OCI-LY7 (cell line): ENCODE measurements at regions not wholly inside any gene's neighbourhood (a gene's known extent, or its start where the extent isn't known, plus 50 kb on each side); places are given as distances from the start of the nearest gene placed in this dataset.

Source experiments
- BruUV-seq: library from RNA; stranded (reverse); fragments of 400-500 nt; replicated peaks from 2 replicates; lab custom pipeline; 2021; lab: Mats Ljungman, UMichigan
- CTCF ChIA-PET: fragments of 300-600 bp; sonication (Branson Sonifier 250); formaldehyde crosslinking; loops from one replicate; lab custom pipeline; 2022; ENCODE audit warnings: antibody characterized with exemption; ENCODE audit not compliant: unreplicated experiment; lab: Charles Lee
- POLR2A ChIA-PET: fragments of 300-600 bp; sonication (Branson Sonifier 250); formaldehyde crosslinking; loops from one replicate; lab custom pipeline; 2022; ENCODE audit warnings: antibody characterized with exemption; lab: Charles Lee
- DNase-seq: peaks from one replicate; pipeline ENCODE4 v3.0.0-alpha.2; 2015; ENCODE audit warnings: low spot score
- H2AFZ ChIP-seq: fragments of 200-600 bp; sonication (generic), shearing (Covaris generic); 2 replicates; pipeline ENCODE4 v1.6.1; 2014; ENCODE audit warnings: mild to moderate bottlenecking, antibody characterized with exemption, low read length, moderate library complexity
- H3K27ac ChIP-seq: fragments of 200-600 bp; sonication (generic); 2 replicates; pipeline ENCODE4 v1.5.1; 2014; ENCODE audit warnings: mixed run types, low read depth, mild to moderate bottlenecking, moderate library complexity, low read length, inconsistent platforms; ENCODE audit not compliant: poor library complexity, severe bottlenecking
- H3K36me3 ChIP-seq: fragments of 200-600 bp; sonication (generic); 2 replicates; pipeline ENCODE4 v1.6.1; 2014; ENCODE audit warnings: mild to moderate bottlenecking, antibody characterized with exemption, low read length, moderate library complexity, mixed read lengths; ENCODE audit not compliant: insufficient read depth
- H3K4me1 ChIP-seq: fragments of 200-600 bp; sonication (generic); 2 replicates; pipeline ENCODE4 v1.5.1; 2014; ENCODE audit warnings: mild to moderate bottlenecking, low read length; ENCODE audit not compliant: insufficient read depth, poor library complexity, severe bottlenecking
- H3K4me2 ChIP-seq: fragments of 200-600 bp; sonication (generic); 2 replicates; pipeline ENCODE4 v1.6.1; 2014; ENCODE audit warnings: mild to moderate bottlenecking, low read length
- H3K4me3 ChIP-seq: fragments of 200-600 bp; sonication (generic); 2 replicates; pipeline ENCODE4 v1.5.1; 2014; ENCODE audit warnings: mild to moderate bottlenecking, low read depth, low read length; ENCODE audit not compliant: poor library complexity, severe bottlenecking
- H3K79me2 ChIP-seq: fragments of 200-600 bp; sonication (generic); 2 replicates; pipeline ENCODE4 v1.6.1; 2016; ENCODE audit warnings: low read depth, mild to moderate bottlenecking, low read length, moderate library complexity, mixed read lengths; ENCODE audit not compliant: insufficient read depth
- H3K9me2 ChIP-seq: fragments of 200-600 bp; sonication (generic); 2 replicates; pipeline ENCODE4 v1.6.1; 2016; ENCODE audit warnings: mild to moderate bottlenecking, low read length, mixed read lengths; ENCODE audit not compliant: insufficient read depth
- H3K9me3 ChIP-seq: fragments of 200-600 bp; sonication (generic); 2 replicates; pipeline ENCODE4 v1.6.1; 2014; ENCODE audit warnings: mild to moderate bottlenecking, mixed run types, low read length, mixed read lengths
- H4K20me1 ChIP-seq: fragments of 200-600 bp; sonication (generic); 2 replicates; pipeline ENCODE4 v1.6.1; 2014; ENCODE audit warnings: mild to moderate bottlenecking, antibody characterized with exemption, low read length, moderate library complexity, mixed read lengths; ENCODE audit not compliant: insufficient read depth
- EZH2phosphoT487 ChIP-seq: fragments of 200-600 bp; sonication (generic); IDR thresholded peaks from 2 replicates; pipeline ENCODE4 v1.6.1; 2018; ENCODE audit warnings: low read depth, borderline replicate concordance, mild to moderate bottlenecking, mixed run types, antibody characterized with exemption, low read length, moderate library complexity, mixed read lengths
- intact Hi-C: fragments of 100-400 bp; cut with micrococcal nuclease; formaldehyde crosslinking; loops from one replicate; pipeline ENCODE4 v1.10.0; 2022; ENCODE audit not compliant: unreplicated experiment
- TF ChIP-seq, protein P1 (sequence below): fragments of 200-600 bp; sonication (generic); conservative IDR thresholded peaks from 2 replicates; pipeline ENCODE4 v1.5.1; 2014; ENCODE audit warnings: mild to moderate bottlenecking, antibody characterized with exemption, low read length, moderate library complexity, mixed read lengths

GRCh38 chrX:39661116-39661907, 436.4 kb downstream of the BCOR start:
- H3K79me2 ChIP-seq, result no peaks in the 10 kb centered on the region
- no TSS peak for BruUV-seq
- H3K9me2 ChIP-seq, result no peaks in the 10 kb centered on the region
- H4K20me1 ChIP-seq, result no peaks in the 10 kb centered on the region
- no peaks in the 10 kb centered on the region for H3K4me1 ChIP-seq
- H3K36me3 ChIP-seq, result no peaks in the 10 kb centered on the region
- ChIA-PET POLR2A (no interaction called here), CTCF (no interaction called here)
- TF ChIP-seq EZH2phosphoT487, result no peak
- TF ChIP-seq, protein P1, sequence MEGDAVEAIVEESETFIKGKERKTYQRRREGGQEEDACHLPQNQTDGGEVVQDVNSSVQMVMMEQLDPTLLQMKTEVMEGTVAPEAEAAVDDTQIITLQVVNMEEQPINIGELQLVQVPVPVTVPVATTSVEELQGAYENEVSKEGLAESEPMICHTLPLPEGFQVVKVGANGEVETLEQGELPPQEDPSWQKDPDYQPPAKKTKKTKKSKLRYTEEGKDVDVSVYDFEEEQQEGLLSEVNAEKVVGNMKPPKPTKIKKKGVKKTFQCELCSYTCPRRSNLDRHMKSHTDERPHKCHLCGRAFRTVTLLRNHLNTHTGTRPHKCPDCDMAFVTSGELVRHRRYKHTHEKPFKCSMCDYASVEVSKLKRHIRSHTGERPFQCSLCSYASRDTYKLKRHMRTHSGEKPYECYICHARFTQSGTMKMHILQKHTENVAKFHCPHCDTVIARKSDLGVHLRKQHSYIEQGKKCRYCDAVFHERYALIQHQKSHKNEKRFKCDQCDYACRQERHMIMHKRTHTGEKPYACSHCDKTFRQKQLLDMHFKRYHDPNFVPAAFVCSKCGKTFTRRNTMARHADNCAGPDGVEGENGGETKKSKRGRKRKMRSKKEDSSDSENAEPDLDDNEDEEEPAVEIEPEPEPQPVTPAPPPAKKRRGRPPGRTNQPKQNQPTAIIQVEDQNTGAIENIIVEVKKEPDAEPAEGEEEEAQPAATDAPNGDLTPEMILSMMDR, result no peak
- no peak overlapping the region for H3K27ac ChIP-seq
- no peak for DNase-seq
- H3K4me3 ChIP-seq, result no peak overlapping the region
- H2AFZ ChIP-seq, result no peak overlapping the region
- H3K9me3 ChIP-seq, result no peaks in the 10 kb centered on the region
- no peak overlapping the region for H3K4me2 ChIP-seq
- intact Hi-C loops, result no loop called here

- intact Hi-C loops, result no loop called here
- Histone ChIP-seq H3K27ac (no peak overlapping the region), H3K4me1 (no peaks in the 10 kb centered on the region), H3K9me3 (no peaks in the 10 kb centered on the region), H4K20me1 (no peaks in the 10 kb centered on the region), H3K4me3 (no peak overlapping the region), H2AFZ (no peak overlapping the region), H3K36me3 (no peaks in the 10 kb centered on the region), H3K79me2 (no peaks in the 10 kb centered on the region), H3K9me2 (no peaks in the 10 kb centered on the region), H3K4me2 (no peak overlapping the region)
- POLR2A ChIA-PET, result interaction anchor here (0.6 kb wide), 1 partner anchor 603 kb away, joined by 6 read pairs; no protein-coding TSS in a partner anchor
- TF ChIP-seq, protein P1, result no peak
- TF ChIP-seq EZH2phosphoT487, result no peak
- no TSS peak for BruUV-seq
- CTCF ChIA-PET, result no interaction called here
- no peak for DNase-seq
These were observed 431.8 kb downstream of the BCOR start for GRCh38 chrX:39665830-39666518.

DNA sequence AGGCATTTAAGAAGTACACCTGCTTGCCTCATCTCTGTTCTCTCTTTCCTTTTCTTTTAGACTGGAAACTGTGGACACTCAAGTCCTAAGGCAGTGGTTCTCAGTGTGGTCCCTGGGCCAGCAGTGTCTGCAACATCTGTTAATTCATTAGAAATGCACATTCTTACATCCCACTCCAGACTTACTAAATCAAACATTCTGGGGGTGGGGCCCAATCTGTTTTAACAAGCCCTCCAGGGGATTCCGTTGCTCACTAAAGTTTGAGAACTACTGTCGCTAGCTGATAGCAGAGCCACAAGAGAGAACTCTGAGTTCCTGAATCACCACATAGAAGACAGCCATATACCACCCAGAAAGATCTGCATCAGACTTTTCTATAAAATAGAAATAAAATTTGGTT, 430.6 kb downstream of the BCOR start:
- CTCF ChIA-PET, result no interaction called here
- H2AFZ ChIP-seq, result no peak overlapping the region
- H3K4me3 ChIP-seq, result no peak overlapping the region
- intact Hi-C loops, result no loop called here
- H3K4me2 ChIP-seq, result no peak overlapping the region
- H3K27ac ChIP-seq, result no peak overlapping the region
- no peaks in the 10 kb centered on the region for H4K20me1 ChIP-seq
- H3K4me1 ChIP-seq, result no peaks in the 10 kb centered on the region
- no peaks in the 10 kb centered on the region for H3K36me3 ChIP-seq
- TF ChIP-seq EZH2phosphoT487, result no peak
- TF ChIP-seq, protein P1, result no peak
- BruUV-seq, result no TSS peak
- H3K79me2 ChIP-seq, result no peaks in the 10 kb centered on the region
- POLR2A ChIA-PET, result no interaction called here
- H3K9me3 ChIP-seq, result no peaks in the 10 kb centered on the region
- no peaks in the 10 kb centered on the region for H3K9me2 ChIP-seq
- no peak for DNase-seq
